H1 (cell line): ENCODE measurements at regions not wholly inside any gene's neighbourhood (a gene's known extent, or its start where the extent isn't known, plus 50 kb on each side); places are given as distances from the start of the nearest gene placed in this dataset.

Experiments
- CTCF ChIA-PET: fragments of 300-600 bp; sonication (Branson Sonifier 250); formaldehyde crosslinking; loops from one replicate; lab custom pipeline; 2021; ENCODE audit not compliant: partially characterized antibody; lab: Charles Lee
- POLR2A ChIA-PET: fragments of 300-600 bp; sonication (Branson Sonifier 250); formaldehyde crosslinking; loops from one replicate; lab custom pipeline; 2021; ENCODE audit warnings: inconsistent platforms; ENCODE audit not compliant: partially characterized antibody; lab: Charles Lee
- DNase-seq, 2 experiments: peaks; one replicate each; pipeline versions ENCODE4 v3.0.0 to v3.0.0-alpha.2; 2010 to 2022; ENCODE audit warnings: low spot score in 2 of 2, low read depth in 1 of 2, mixed read lengths in 1 of 2
- FAIRE-seq: peaks from 2 replicates; lab custom pipeline; 2011; peaks lifted over from hg19 to GRCh38; lab: Jason Lieb, UNC
- H2AFZ ChIP-seq: 2 replicates; pipeline ENCODE4 v1.8.1; 2012; ENCODE audit warnings: low read length, inconsistent platforms
- H2AK5ac ChIP-seq: 2 replicates; pipeline ENCODE4 v1.6.1; 2013; ENCODE audit warnings: low read depth, low read length
- H2BK120ac ChIP-seq: replicated peaks from 2 replicates; pipeline ENCODE3; 2013; ENCODE audit warnings: low read depth, low read length, inconsistent platforms
- H2BK12ac ChIP-seq: 2 replicates; pipeline ENCODE4 v1.6.1; 2013; ENCODE audit warnings: low read depth, low read length
- H2BK15ac ChIP-seq: 2 replicates; pipeline ENCODE4 v1.6.1; 2013; ENCODE audit warnings: low read length
- H2BK20ac ChIP-seq: 2 replicates; pipeline ENCODE4 v1.6.1; 2013; ENCODE audit warnings: low read length
- H2BK5ac ChIP-seq: 2 replicates; pipeline ENCODE4 v1.6.1; 2013; ENCODE audit warnings: low read depth, low read length
- H3K14ac ChIP-seq: 2 replicates; pipeline ENCODE4 v1.6.1; 2013; ENCODE audit warnings: inconsistent platforms; ENCODE audit not compliant: insufficient read length
- H3K18ac ChIP-seq: 2 replicates; pipeline ENCODE4 v1.6.1; 2013; ENCODE audit warnings: low read length; ENCODE audit errors: extremely low read depth
- H3K23ac ChIP-seq: 2 replicates; pipeline ENCODE4 v1.6.1; 2013; ENCODE audit warnings: inconsistent platforms; ENCODE audit not compliant: insufficient read length
- H3K23me2 ChIP-seq: 2 replicates; pipeline ENCODE4 v1.6.1; 2013; ENCODE audit warnings: low read depth, low read length
- H3K27ac ChIP-seq: 2 replicates; pipeline ENCODE4 v1.6.1; 2011; ENCODE audit warnings: low read depth, low read length, inconsistent platforms
- H3K27me3 ChIP-seq, 4 experiments: replicated peaks in 1 of 4; 1 replicate in 1 of 4; 2 replicates in 3 of 4; pipeline versions ENCODE4 v1.6.1 to v1.8.1; 2011 to 2013; ENCODE audit warnings: low read length in 3 of 4, mild to moderate bottlenecking in 3 of 4, inconsistent platforms in 2 of 4, mixed read lengths in 2 of 4, moderate library complexity in 1 of 4; ENCODE audit not compliant: control insufficient read depth in 3 of 4, insufficient read depth in 3 of 4; ENCODE audit errors: extremely low read depth in 1 of 4
- H3K36me3 ChIP-seq, 4 experiments: 2 replicates each; pipeline versions ENCODE4 v1.6.1 to v1.8.1; 2011 to 2013; ENCODE audit warnings: mild to moderate bottlenecking in 4 of 4, low read length in 3 of 4, moderate library complexity in 2 of 4, control low read depth in 1 of 4, inconsistent platforms in 1 of 4; ENCODE audit not compliant: insufficient read depth in 4 of 4, control insufficient read depth in 2 of 4
- H3K4ac ChIP-seq: replicated peaks from 2 replicates; pipeline ENCODE3; 2013; ENCODE audit warnings: low read length, low read depth, mixed read lengths, inconsistent platforms; ENCODE audit not compliant: insufficient read length
- H3K4me1 ChIP-seq, 4 experiments: replicated peaks in 1 of 4; 1 replicate in 1 of 4; 2 replicates in 3 of 4; pipeline versions ENCODE4 v1.6.1 to v1.8.1; 2011 to 2013; ENCODE audit warnings: low read length in 3 of 4, inconsistent platforms in 2 of 4, mixed read lengths in 1 of 4; ENCODE audit not compliant: insufficient read depth in 4 of 4, control insufficient read depth in 3 of 4
- H3K4me2 ChIP-seq, 2 experiments: 2 replicates each; pipeline versions ENCODE4 v1.6.1 to v1.8.1; 2011 to 2013; ENCODE audit warnings: low read depth in 2 of 2, low read length in 2 of 2, control low read depth in 1 of 2, inconsistent platforms in 1 of 2, mild to moderate bottlenecking in 1 of 2; ENCODE audit not compliant: insufficient read depth in 1 of 2
- H3K4me3 ChIP-seq, 4 experiments: fragments of 200-600, 300-600 bp in 1 of 4; sonication (generic), shearing (Covaris generic), sonication (Bioruptor Twin) in 1 of 4; 2 replicates each; pipeline versions ENCODE4 v1.5.1 to v1.8.1; 2011 to 2016; ENCODE audit warnings: low read length in 4 of 4, low read depth in 3 of 4, control low read depth in 2 of 4, inconsistent platforms in 2 of 4, mild to moderate bottlenecking in 2 of 4, mixed read lengths in 1 of 4, moderate library complexity in 1 of 4; ENCODE audit not compliant: insufficient read depth in 2 of 4; ENCODE audit errors: extremely low read depth in 1 of 4
- H3K56ac ChIP-seq: replicated peaks from 2 replicates; pipeline ENCODE3; 2013; ENCODE audit warnings: low read depth, mild to moderate bottlenecking, mixed read lengths, low read length, inconsistent platforms; ENCODE audit not compliant: insufficient read length
- H3K79me1 ChIP-seq: 2 replicates; pipeline ENCODE4 v1.6.1; 2013; ENCODE audit warnings: low read depth, low read length, control low read depth
- H3K79me2 ChIP-seq, 2 experiments: 2 replicates each; pipeline versions ENCODE4 v1.6.1 to v1.8.1; 2012 to 2013; ENCODE audit warnings: low read length in 2 of 2, mild to moderate bottlenecking in 2 of 2, inconsistent platforms in 1 of 2; ENCODE audit not compliant: insufficient read depth in 2 of 2, control insufficient read depth in 1 of 2
- H3K9ac ChIP-seq, 4 experiments: replicated peaks in 1 of 4; 1 replicate in 1 of 4; 2 replicates in 3 of 4; pipeline versions ENCODE4 v1.6.1 to v1.8.1; 2011 to 2013; ENCODE audit warnings: low read depth in 3 of 4, low read length in 3 of 4, control low read depth in 2 of 4, mild to moderate bottlenecking in 2 of 4, moderate library complexity in 2 of 4, inconsistent platforms in 1 of 4; ENCODE audit errors: extremely low read depth in 1 of 4
- H3K9me3 ChIP-seq, 2 experiments: 2 replicates each; pipeline versions ENCODE4 v1.6.1 to v1.8.1; 2012 to 2013; ENCODE audit warnings: mild to moderate bottlenecking in 2 of 2, moderate library complexity in 2 of 2, control low read depth in 1 of 2, inconsistent platforms in 1 of 2, low read depth in 1 of 2, low read length in 1 of 2, mixed read lengths in 1 of 2; ENCODE audit not compliant: insufficient read depth in 2 of 2
- H4K20me1 ChIP-seq, 2 experiments: replicated peaks in 1 of 2; 2 replicates each; pipeline versions ENCODE3 to v1.8.1; 2011 to 2013; ENCODE audit warnings: inconsistent platforms in 2 of 2, low read length in 2 of 2, mild to moderate bottlenecking in 1 of 2; ENCODE audit not compliant: insufficient read depth in 2 of 2, control insufficient read depth in 1 of 2
- H4K5ac ChIP-seq: 2 replicates; pipeline ENCODE4 v1.6.1; 2013; ENCODE audit warnings: low read length, low read depth, mixed read lengths, inconsistent platforms; ENCODE audit not compliant: insufficient read length
- H4K8ac ChIP-seq: 2 replicates; pipeline ENCODE4 v1.8.0; 2013; ENCODE audit warnings: mild to moderate bottlenecking, moderate library complexity, low read length, inconsistent platforms; ENCODE audit not compliant: insufficient read depth; ENCODE audit errors: extremely low read depth
- H4K91ac ChIP-seq: replicated peaks from 2 replicates; pipeline ENCODE3; 2013; ENCODE audit warnings: low read length, mixed read lengths, inconsistent platforms; ENCODE audit not compliant: insufficient read length
- SIRT6 ChIP-seq: IDR thresholded peaks from one replicate; pipeline ENCODE4 v1.7.1; 2012; ENCODE audit warnings: low read length, inconsistent platforms
- WGBS, 2 experiments: shearing (Covaris generic) in 1 of 2; methylation state at CpG; one replicate each; pipeline versions ENCODE4 v1.1.6 to v1.1.7; 2013 to 2015; ENCODE audit warnings: low lambda C conversion rate in 2 of 2, mixed read lengths in 2 of 2, inconsistent platforms in 1 of 2, low coverage in 1 of 2, missing lambda C conversion rate in 1 of 2; ENCODE audit not compliant: insufficient replicate concordance in 2 of 2, insufficient coverage in 1 of 2, insufficient read length in 1 of 2; ENCODE audit errors: extremely low coverage in 1 of 2, missing lambda C conversion rate in 1 of 2; 5-methylcytosine and 5-hydroxymethylcytosine counted together

- no peak overlapping the region for H2BK5ac ChIP-seq
- ChIA-PET POLR2A (no interaction called here), CTCF (interaction anchor here (1.0 to 6.4 kb wide), 2 partner anchors 14 to 24 kb away, joined by 3 to 41 read pairs; no protein-coding TSS in a partner anchor)
- H3K4me3 ChIP-seq: no peak overlapping the region
- H2BK20ac ChIP-seq: no peak overlapping the region
- no peak overlapping the region for H3K9ac ChIP-seq
- H4K91ac ChIP-seq: no peak overlapping the region
- no peak overlapping the region for H4K8ac ChIP-seq
- no peaks in the 10 kb centered on the region for H3K79me1 ChIP-seq
- H3K14ac ChIP-seq: no peak overlapping the region
- no peak overlapping the region for H2BK120ac ChIP-seq
- H3K4me1 ChIP-seq: no peaks in the 10 kb centered on the region
- no peak overlapping the region for H2BK15ac ChIP-seq
- no peak overlapping the region for H3K4me2 ChIP-seq
- DNase-seq (no peak), FAIRE-seq (no peak)
- H3K9me3 ChIP-seq: peaks cover 9 to 18% of the 10 kb centered on the region in 2 experiments
- no peak overlapping the region for H2BK12ac ChIP-seq
- H2AFZ ChIP-seq: no peak overlapping the region
- H3K36me3 ChIP-seq: no peaks in the 10 kb centered on the region
- 88% methylated on average over 1 of the region's 1 CpG; no CpG with 5 or more reads in 1 of the 2 experiments for WGBS, 2 experiments
- H2AK5ac ChIP-seq: no peak overlapping the region
- H3K23me2 ChIP-seq: no peaks in the 10 kb centered on the region
- H4K5ac ChIP-seq: no peak overlapping the region
- no peaks in the 10 kb centered on the region for H3K79me2 ChIP-seq
- H3K23ac ChIP-seq: no peak overlapping the region
- no peak overlapping the region for H3K18ac ChIP-seq
- H3K27me3 ChIP-seq: no peaks in the 10 kb centered on the region
- no peaks in the 10 kb centered on the region for H4K20me1 ChIP-seq
- H3K27ac ChIP-seq: no peak overlapping the region
- no peak overlapping the region for H3K56ac ChIP-seq
- H3K4ac ChIP-seq: no peak overlapping the region
- TF ChIP-seq SIRT6: no peak
Observed at GRCh38 chr3:168152149-168152548, 56.4 kb upstream of the GOLIM4 start.
